Activated CD4-positive, alpha-beta T cell treated with anti-CD3 and anti-CD28 coated beads, Interleukin-2, amount 10 ng/mL, durations not matched to agents 7 days and 5 days (primary cell): ENCODE measurements at regions not wholly inside any gene's neighbourhood (a gene's known extent, or its start where the extent isn't known, plus 50 kb on each side); places are given as distances from the start of the nearest gene placed in this dataset.

Experiments used
- CTCF ChIA-PET: fragments of 350-600 bp; sonication (Branson Sonifier 250); formaldehyde crosslinking; loops from one replicate; lab custom pipeline; 2021; ENCODE audit warnings: antibody characterized with exemption; lab: Charles Lee
- POLR2A ChIA-PET: fragments of 350-600 bp; sonication (Branson Sonifier 250); formaldehyde crosslinking; loops from one replicate; lab custom pipeline; 2021; ENCODE audit warnings: antibody characterized with exemption; lab: Charles Lee
- DNase-seq: peaks from one replicate; pipeline ENCODE4 v3.0.0-alpha.2; 2020
- H3K27ac Mint-ChIP-seq: one replicate; pipeline ENCODE4 v1.8.0; 2021; ENCODE audit warnings: mild to moderate bottlenecking, moderate library complexity, mixed read lengths
- H3K27me3 Mint-ChIP-seq: one replicate; pipeline ENCODE4 v1.8.0; 2021; ENCODE audit warnings: mixed read lengths
- H3K36me3 Mint-ChIP-seq: one replicate; pipeline ENCODE4 v1.8.0; 2021; ENCODE audit warnings: low read depth, mixed read lengths
- H3K4me1 Mint-ChIP-seq: one replicate; pipeline ENCODE4 v1.8.0; 2021; ENCODE audit warnings: mixed read lengths
- H3K4me3 Mint-ChIP-seq: one replicate; pipeline ENCODE4 v1.8.0; 2021; ENCODE audit warnings: mild to moderate bottlenecking, moderate library complexity, mixed read lengths
- H3K9me3 Mint-ChIP-seq: one replicate; pipeline ENCODE4 v1.8.0; 2021; ENCODE audit warnings: mixed read lengths

DNA sequence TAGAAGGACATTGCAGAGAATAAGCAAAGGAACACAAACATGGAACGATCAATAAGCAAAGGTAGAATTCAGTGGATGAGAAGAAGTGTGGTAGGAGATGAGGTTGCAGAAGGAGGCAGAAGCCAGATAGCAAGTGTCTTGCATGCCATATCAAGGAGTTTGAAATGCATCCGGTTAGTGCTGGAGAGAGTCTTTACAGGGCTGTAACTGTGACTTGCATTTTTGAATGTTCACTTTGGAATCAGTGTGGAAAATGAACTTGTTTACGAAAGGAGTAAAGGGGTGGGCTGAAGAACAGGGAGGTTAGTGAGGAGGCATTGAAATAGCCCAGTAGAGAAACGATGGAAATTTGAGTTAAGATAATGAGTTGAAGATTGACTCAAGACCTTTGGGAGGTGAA lies 90.7 kb upstream of the MBNL2 start:
- Mint-ChIP-seq H3K4me3 (no peak overlapping the region), H3K36me3 (no peaks in the 10 kb centered on the region), H3K27ac (no peak overlapping the region), H3K4me1 (peaks cover under 1% of the 10 kb centered on the region), H3K9me3 (peaks cover 3% of the 10 kb centered on the region), H3K27me3 (no peaks in the 10 kb centered on the region)
- ChIA-PET POLR2A (no interaction called here), CTCF (interaction anchor here (0.9 kb wide), 1 partner anchor 38 kb away, joined by 3 read pairs; no protein-coding TSS in a partner anchor)
- DNase-seq, result no peak

DNA sequence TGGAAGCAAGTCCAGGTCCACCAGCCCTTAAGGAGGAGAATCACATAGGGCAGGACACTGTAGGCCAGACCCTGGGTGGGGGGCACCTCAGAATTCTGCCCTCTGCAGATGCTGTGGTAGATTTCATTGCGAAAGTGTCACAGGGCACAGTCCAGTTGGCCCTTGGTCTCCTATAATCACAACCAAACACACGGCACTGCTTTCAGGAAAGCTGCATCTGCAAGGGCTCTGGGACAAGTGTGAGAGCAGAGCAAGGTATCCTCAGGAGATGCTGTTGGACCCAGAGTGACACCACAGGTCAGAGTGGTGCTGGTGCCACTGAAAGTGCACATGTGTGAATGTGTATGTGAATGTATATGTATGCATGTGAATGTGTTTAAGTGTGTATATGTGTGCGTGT lies 88.6 kb upstream of the MBNL2 start:
- no peaks in the 10 kb centered on the region for H3K36me3 Mint-ChIP-seq
- no peaks in the 10 kb centered on the region for H3K27me3 Mint-ChIP-seq
- H3K4me3 Mint-ChIP-seq, result no peak overlapping the region
- H3K27ac Mint-ChIP-seq, result no peak overlapping the region
- DNase-seq, result no peak
- H3K9me3 Mint-ChIP-seq, result peaks cover 2% of the 10 kb centered on the region
- H3K4me1 Mint-ChIP-seq, result no peaks in the 10 kb centered on the region
- POLR2A ChIA-PET, result no interaction called here
- CTCF ChIA-PET, result no interaction called here

- no peaks in the 10 kb centered on the region for H3K4me1 Mint-ChIP-seq
- CTCF ChIA-PET, result no interaction called here
- no peak overlapping the region for H3K27ac Mint-ChIP-seq
- H3K36me3 Mint-ChIP-seq, result no peaks in the 10 kb centered on the region
- H3K4me3 Mint-ChIP-seq, result no peak overlapping the region
- H3K9me3 Mint-ChIP-seq, result no peaks in the 10 kb centered on the region
- no peaks in the 10 kb centered on the region for H3K27me3 Mint-ChIP-seq
- DNase-seq, result no peak
- POLR2A ChIA-PET, result no interaction called here
Measured at GRCh38 chr13:97133955-97134354, 88.2 kb upstream of the MBNL2 start.

DNA sequence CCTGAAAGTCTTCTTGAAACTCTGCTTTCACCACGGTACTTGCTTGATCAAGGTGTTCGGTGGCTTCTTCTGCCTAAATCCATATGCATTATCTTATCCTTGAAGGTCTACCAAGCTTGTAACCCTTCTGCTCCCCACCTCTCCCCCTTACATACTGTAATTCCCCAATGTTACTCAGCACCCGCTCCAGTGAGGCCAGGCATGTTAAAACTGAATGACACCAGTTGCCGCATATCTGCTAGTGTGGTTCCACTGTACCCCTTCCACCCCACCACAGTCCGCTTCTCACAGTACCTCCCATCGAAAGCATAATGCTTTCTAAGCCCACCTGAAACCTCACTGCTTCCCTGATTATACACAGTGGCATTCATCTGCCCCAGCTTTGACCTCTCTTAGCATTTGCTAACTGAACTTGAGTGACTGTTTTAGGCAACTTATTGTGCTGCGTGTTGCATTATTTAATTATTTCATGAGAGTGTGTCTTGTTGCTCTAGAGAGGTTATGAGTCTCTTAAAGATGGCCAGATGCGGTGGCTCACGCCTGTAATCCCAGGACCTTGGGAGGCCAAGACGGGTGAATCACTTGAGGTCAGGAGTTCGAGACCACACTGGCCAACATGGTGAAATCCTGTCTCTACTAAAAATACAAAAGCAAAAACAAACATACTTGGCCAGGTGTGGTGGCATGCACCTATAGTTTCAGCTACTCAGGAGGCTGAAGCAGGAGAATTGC lies 87.6 kb upstream of the MBNL2 start:
- no peaks in the 10 kb centered on the region for H3K36me3 Mint-ChIP-seq
- H3K27ac Mint-ChIP-seq, result no peak overlapping the region
- POLR2A ChIA-PET, result no interaction called here
- H3K27me3 Mint-ChIP-seq, result no peaks in the 10 kb centered on the region
- H3K4me3 Mint-ChIP-seq, result no peak overlapping the region
- CTCF ChIA-PET, result no interaction called here
- H3K4me1 Mint-ChIP-seq, result no peaks in the 10 kb centered on the region
- DNase-seq, result no peak
- H3K9me3 Mint-ChIP-seq, result no peaks in the 10 kb centered on the region

GRCh38 chr13:97135883-97136282 lies 86.2 kb upstream of the MBNL2 start:
- ChIA-PET POLR2A (no interaction called here), CTCF (no interaction called here)
- peaks cover 4% of the 10 kb centered on the region for H3K27me3 Mint-ChIP-seq

DNA sequence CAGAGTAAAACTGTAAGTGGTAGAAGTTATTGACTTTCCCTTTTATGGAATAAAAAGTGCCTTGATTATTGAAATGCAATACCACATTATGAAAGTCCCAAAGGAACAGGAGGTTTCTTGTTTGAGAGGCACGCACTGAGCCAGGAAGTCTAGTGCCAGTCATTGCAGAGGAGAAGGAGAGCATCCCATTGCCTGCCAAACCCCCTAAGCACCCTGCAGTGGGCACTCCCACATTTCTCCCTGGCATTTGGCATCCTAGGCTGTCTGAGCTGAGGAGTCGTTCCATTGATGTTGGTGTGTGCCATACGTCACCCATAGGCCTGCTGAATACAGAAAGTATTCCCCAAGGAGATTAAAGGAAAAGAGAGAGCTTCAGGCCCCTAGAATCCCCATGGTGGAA lies 85.7 kb upstream of the MBNL2 start:
- H3K4me3 Mint-ChIP-seq, result no peak overlapping the region
- no peaks in the 10 kb centered on the region for H3K36me3 Mint-ChIP-seq
- CTCF ChIA-PET, result no interaction called here
- H3K27ac Mint-ChIP-seq, result no peak overlapping the region
- H3K9me3 Mint-ChIP-seq, result no peaks in the 10 kb centered on the region
- no peaks in the 10 kb centered on the region for H3K4me1 Mint-ChIP-seq
- peaks cover 4% of the 10 kb centered on the region for H3K27me3 Mint-ChIP-seq
- POLR2A ChIA-PET, result no interaction called here
- no peak for DNase-seq

More at GRCh38 chr13:97135883-97136282, 86.2 kb upstream of the MBNL2 start:
- no peak for DNase-seq
- Mint-ChIP-seq H3K4me1 (no peaks in the 10 kb centered on the region), H3K4me3 (no peak overlapping the region), H3K9me3 (no peaks in the 10 kb centered on the region), H3K27ac (no peak overlapping the region), H3K36me3 (no peaks in the 10 kb centered on the region)

- ChIA-PET POLR2A (no interaction called here), CTCF (no interaction called here)
- H3K36me3 Mint-ChIP-seq, result no peaks in the 10 kb centered on the region
- peaks cover 8% of the 10 kb centered on the region for H3K27me3 Mint-ChIP-seq
- no peak overlapping the region for H3K27ac Mint-ChIP-seq
- no peak overlapping the region for H3K4me3 Mint-ChIP-seq
- H3K4me1 Mint-ChIP-seq, result peaks cover 10% of the 10 kb centered on the region
- H3K9me3 Mint-ChIP-seq, result no peaks in the 10 kb centered on the region
- DNase-seq, result no peak
Measured at GRCh38 chr13:97139691-97140090, 82.4 kb upstream of the MBNL2 start.

GRCh38 chr13:97140131-97140530 lies 82.0 kb upstream of the MBNL2 start:
- ChIA-PET POLR2A (no interaction called here), CTCF (no interaction called here)
- peaks cover 8% of the 10 kb centered on the region for H3K27me3 Mint-ChIP-seq
- H3K4me3 Mint-ChIP-seq, result no peak overlapping the region
- DNase-seq, result no peak
- peaks cover 10% of the 10 kb centered on the region for H3K4me1 Mint-ChIP-seq
- no peak overlapping the region for H3K27ac Mint-ChIP-seq
- no peaks in the 10 kb centered on the region for H3K36me3 Mint-ChIP-seq
- H3K9me3 Mint-ChIP-seq, result no peaks in the 10 kb centered on the region

- Mint-ChIP-seq H3K36me3 (no peaks in the 10 kb centered on the region), H3K9me3 (no peaks in the 10 kb centered on the region), H3K27ac (no peak overlapping the region), H3K4me1 (peaks cover 10% of the 10 kb centered on the region), H3K4me3 (no peak overlapping the region), H3K27me3 (peaks cover 8% of the 10 kb centered on the region)
- POLR2A ChIA-PET, result no interaction called here
- DNase-seq, result no peak
- CTCF ChIA-PET, result interaction anchor here (0.6 kb wide), 1 partner anchor 48 kb away, joined by 3 read pairs; no protein-coding TSS in a partner anchor
Measured at GRCh38 chr13:97140611-97141010, 81.5 kb upstream of the MBNL2 start.

GRCh38 chr13:97141097-97141496 lies 81.0 kb upstream of the MBNL2 start:
- Mint-ChIP-seq H3K27me3 (peaks cover 8% of the 10 kb centered on the region), H3K4me1 (peaks cover 10% of the 10 kb centered on the region), H3K27ac (no peak overlapping the region), H3K4me3 (no peak overlapping the region), H3K36me3 (no peaks in the 10 kb centered on the region), H3K9me3 (no peaks in the 10 kb centered on the region)
- no peak for DNase-seq
- ChIA-PET CTCF (interaction anchor here (0.6 to 1.1 kb wide), 2 partner anchors 11 to 47 kb away, joined by 3 to 4 read pairs; no protein-coding TSS in a partner anchor), POLR2A (interaction anchor here (0.8 kb wide), 1 partner anchor 1124 kb away, joined by 3 read pairs; no protein-coding TSS in a partner anchor)

- POLR2A ChIA-PET, result interaction anchor here (0.6 to 0.8 kb wide), 2 partner anchors 81 to 1124 kb away, joined by 3 to 7 read pairs; no protein-coding TSS in a partner anchor
- no peaks in the 10 kb centered on the region for H3K36me3 Mint-ChIP-seq
- H3K27me3 Mint-ChIP-seq, result peaks cover 8% of the 10 kb centered on the region
- H3K9me3 Mint-ChIP-seq, result no peaks in the 10 kb centered on the region
- DNase-seq, result no peak
- no peak overlapping the region for H3K4me3 Mint-ChIP-seq
- CTCF ChIA-PET, result interaction anchor here (1.1 kb wide), 1 partner anchor 11 kb away, joined by 4 read pairs; no protein-coding TSS in a partner anchor
- H3K4me1 Mint-ChIP-seq, result peaks cover 10% of the 10 kb centered on the region
- H3K27ac Mint-ChIP-seq, result no peak overlapping the region
Measured at GRCh38 chr13:97141564-97142005, 80.5 kb upstream of the MBNL2 start.

GRCh38 chr13:97142452-97142851 lies 79.7 kb upstream of the MBNL2 start:
- DNase-seq, result no peak
- H3K9me3 Mint-ChIP-seq, result no peaks in the 10 kb centered on the region
- POLR2A ChIA-PET, result no interaction called here
- CTCF ChIA-PET, result interaction anchor here (1.5 kb wide), 1 partner anchor 32 kb away, joined by 3 read pairs; no protein-coding TSS in a partner anchor
- no peak overlapping the region for H3K4me3 Mint-ChIP-seq
- no peaks in the 10 kb centered on the region for H3K36me3 Mint-ChIP-seq
- peaks cover 10% of the 10 kb centered on the region for H3K27me3 Mint-ChIP-seq
- H3K4me1 Mint-ChIP-seq, result peaks cover 10% of the 10 kb centered on the region
- H3K27ac Mint-ChIP-seq, result no peak overlapping the region

DNA sequence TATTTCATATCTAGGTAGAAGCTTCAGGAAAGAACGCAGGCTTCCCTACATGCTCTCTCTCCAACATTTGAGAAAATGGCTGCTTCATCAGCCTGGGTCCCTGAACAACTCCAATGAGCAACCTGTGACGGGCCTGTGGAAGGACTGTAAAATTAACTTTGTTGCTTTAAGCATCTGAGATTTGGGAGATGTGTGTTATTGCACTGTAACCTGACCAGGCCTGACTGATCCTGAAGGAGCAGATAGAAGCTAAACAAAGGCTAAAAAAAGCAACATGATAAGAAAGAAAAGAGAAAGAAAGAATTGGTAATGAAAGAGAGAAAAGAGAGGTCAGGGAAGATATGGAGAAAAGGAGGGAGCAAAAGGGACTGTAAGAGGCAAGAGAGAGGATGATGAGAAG lies 77.1 kb upstream of the MBNL2 start:
- H3K4me3 Mint-ChIP-seq, result no peak overlapping the region
- H3K36me3 Mint-ChIP-seq, result no peaks in the 10 kb centered on the region
- ChIA-PET CTCF (interaction anchor here (0.5 kb wide), 1 partner anchor 166 kb away, joined by 3 read pairs; no protein-coding TSS in a partner anchor), POLR2A (no interaction called here)
- H3K9me3 Mint-ChIP-seq, result no peaks in the 10 kb centered on the region
- DNase-seq, result no peak
- H3K27me3 Mint-ChIP-seq, result peaks cover 12% of the 10 kb centered on the region
- no peak overlapping the region for H3K27ac Mint-ChIP-seq
- peaks cover 10% of the 10 kb centered on the region for H3K4me1 Mint-ChIP-seq
